ENCODE measurements at regions not wholly inside any gene's neighbourhood (a gene's known extent, or its start where the extent isn't known, plus 50 kb on each side); places are given as distances from the start of the nearest gene placed in this dataset.

GRCh38 chr2:64768491-64769005 lies 114.8 kb upstream of the SERTAD2 start:
- peaks cover 16% of the 10 kb centered on the region for H3K27me3 ChIP-seq (ENCODE audit: insufficient read depth, insufficient read length)
- H3K9ac ChIP-seq (ENCODE audit: insufficient read length, low read depth): peak overlapping the region; percentile 76
- H3K36me3 ChIP-seq (ENCODE audit: insufficient read depth, insufficient read length, low read length): no peaks in the 10 kb centered on the region
- peaks cover 9% of the 10 kb centered on the region for H3K4me1 ChIP-seq (ENCODE audit: insufficient read depth, insufficient read length)
- peak overlapping the region; percentile 34 for H3K4me3 ChIP-seq (ENCODE audit: insufficient read length, low read depth)
- no peaks in the 10 kb centered on the region for H3K9me3 ChIP-seq (ENCODE audit: insufficient read depth, low read length)
- TF ChIP-seq ZNF274 (IDR thresholded peaks at IDR 0.05; ENCODE audit: low read depth, low read length) (no peak), SUZ12 (IDR thresholded peaks at IDR 0.05; ENCODE audit: extremely low read depth, insufficient read depth, insufficient read length) (no peak), YY1 (IDR thresholded peaks at IDR 0.05; ENCODE audit: insufficient read depth, insufficient read length) (no peak)
- DNase-seq (ENCODE audit: low read depth, low spot score): no peak

- H3K9ac ChIP-seq (ENCODE audit: insufficient read length, low read depth): no peak overlapping the region
- no peaks in the 10 kb centered on the region for H3K36me3 ChIP-seq (ENCODE audit: insufficient read depth, insufficient read length, low read length)
- no peaks in the 10 kb centered on the region for H3K9me3 ChIP-seq (ENCODE audit: insufficient read depth, low read length)
- no peak for DNase-seq (ENCODE audit: low read depth, low spot score)
- H3K4me3 ChIP-seq (ENCODE audit: insufficient read length, low read depth): no peak overlapping the region
- peaks cover 16% of the 10 kb centered on the region for H3K27me3 ChIP-seq (ENCODE audit: insufficient read depth, insufficient read length)
- no peak for TF ChIP-seq SUZ12 (IDR thresholded peaks at IDR 0.05; ENCODE audit: extremely low read depth, insufficient read depth, insufficient read length)
- no peak for TF ChIP-seq YY1 (IDR thresholded peaks at IDR 0.05; ENCODE audit: insufficient read depth, insufficient read length)
- TF ChIP-seq ZNF274 (IDR thresholded peaks at IDR 0.05; ENCODE audit: low read depth, low read length): no peak
- H3K4me1 ChIP-seq (ENCODE audit: insufficient read depth, insufficient read length): peaks cover 9% of the 10 kb centered on the region
Observed at GRCh38 chr2:64769392-64770044, 115.8 kb upstream of the SERTAD2 start.

- no peak overlapping the region for H3K9ac ChIP-seq (ENCODE audit: insufficient read length, low read depth)
- no peak overlapping the region for H3K4me3 ChIP-seq (ENCODE audit: insufficient read length, low read depth)
- no peak for DNase-seq (ENCODE audit: low read depth, low spot score)
- H3K9me3 ChIP-seq (ENCODE audit: insufficient read depth, low read length): no peaks in the 10 kb centered on the region
- no peak for TF ChIP-seq ZNF274 (IDR thresholded peaks at IDR 0.05; ENCODE audit: low read depth, low read length)
- TF ChIP-seq SUZ12 (IDR thresholded peaks at IDR 0.05; ENCODE audit: extremely low read depth, insufficient read depth, insufficient read length): no peak
- no peak for TF ChIP-seq YY1 (IDR thresholded peaks at IDR 0.05; ENCODE audit: insufficient read depth, insufficient read length)
- peaks cover 9% of the 10 kb centered on the region for H3K4me1 ChIP-seq (ENCODE audit: insufficient read depth, insufficient read length)
- no peaks in the 10 kb centered on the region for H3K36me3 ChIP-seq (ENCODE audit: insufficient read depth, insufficient read length, low read length)
- peaks cover 15% of the 10 kb centered on the region for H3K27me3 ChIP-seq (ENCODE audit: insufficient read depth, insufficient read length)
Observed at GRCh38 chr2:64770137-64770780, 116.5 kb upstream of the SERTAD2 start.

GRCh38 chr2:64770781-64771334 lies 117.1 kb upstream of the SERTAD2 start:
- Histone ChIP-seq H3K27me3 (ENCODE audit: insufficient read depth, insufficient read length) (peaks cover 14% of the 10 kb centered on the region), H3K9ac (ENCODE audit: insufficient read length, low read depth) (no peak overlapping the region), H3K4me3 (ENCODE audit: insufficient read length, low read depth) (no peak overlapping the region), H3K4me1 (ENCODE audit: insufficient read depth, insufficient read length) (peaks cover 9% of the 10 kb centered on the region), H3K9me3 (ENCODE audit: insufficient read depth, low read length) (peaks cover 5% of the 10 kb centered on the region; the same call in 1 of the 2 replicates), H3K36me3 (ENCODE audit: insufficient read depth, insufficient read length, low read length) (no peaks in the 10 kb centered on the region)
- DNase-seq (ENCODE audit: low read depth, low spot score): no peak
- no peak for TF ChIP-seq YY1 (IDR thresholded peaks at IDR 0.05; ENCODE audit: insufficient read depth, insufficient read length)
- no peak for TF ChIP-seq SUZ12 (IDR thresholded peaks at IDR 0.05; ENCODE audit: extremely low read depth, insufficient read depth, insufficient read length)

- Histone ChIP-seq H3K4me3 (ENCODE audit: insufficient read length, low read depth) (no peak overlapping the region), H3K36me3 (ENCODE audit: insufficient read depth, insufficient read length, low read length) (no peaks in the 10 kb centered on the region), H3K9me3 (ENCODE audit: insufficient read depth, low read length) (peaks cover 5% of the 10 kb centered on the region; the same call in 1 of the 2 replicates), H3K9ac (ENCODE audit: insufficient read length, low read depth) (no peak overlapping the region), H3K27me3 (ENCODE audit: insufficient read depth, insufficient read length) (peaks cover 8% of the 10 kb centered on the region), H3K4me1 (ENCODE audit: insufficient read depth, insufficient read length) (peaks cover 9% of the 10 kb centered on the region)
- TF ChIP-seq SUZ12 (IDR thresholded peaks at IDR 0.05; ENCODE audit: extremely low read depth, insufficient read depth, insufficient read length) (no peak), YY1 (IDR thresholded peaks at IDR 0.05; ENCODE audit: insufficient read depth, insufficient read length) (no peak), ZNF274 (IDR thresholded peaks at IDR 0.05; ENCODE audit: low read depth, low read length) (no peak)
- DNase-seq (ENCODE audit: low read depth, low spot score): no peak
Observed at GRCh38 chr2:64771737-64772136, 118.0 kb upstream of the SERTAD2 start.

GRCh38 chr2:64773461-64774118 lies 119.9 kb upstream of the SERTAD2 start:
- Histone ChIP-seq H3K36me3 (ENCODE audit: insufficient read depth, insufficient read length, low read length) (no peaks in the 10 kb centered on the region), H3K9ac (ENCODE audit: insufficient read length, low read depth) (no peak overlapping the region), H3K27me3 (ENCODE audit: insufficient read depth, insufficient read length) (no peaks in the 10 kb centered on the region), H3K4me1 (ENCODE audit: insufficient read depth, insufficient read length) (peaks cover 9% of the 10 kb centered on the region), H3K4me3 (ENCODE audit: insufficient read length, low read depth) (no peak overlapping the region), H3K9me3 (ENCODE audit: insufficient read depth, low read length) (peaks cover 5% of the 10 kb centered on the region; the same call in 1 of the 2 replicates)
- DNase-seq (ENCODE audit: low read depth, low spot score): no peak
- TF ChIP-seq SUZ12 (IDR thresholded peaks at IDR 0.05; ENCODE audit: extremely low read depth, insufficient read depth, insufficient read length) (no peak), ZNF274 (IDR thresholded peaks at IDR 0.05; ENCODE audit: low read depth, low read length) (no peak), YY1 (IDR thresholded peaks at IDR 0.05; ENCODE audit: insufficient read depth, insufficient read length) (no peak)
